Ishikawa (cell line): ENCODE measurements at regions not wholly inside any gene's neighbourhood (a gene's known extent, or its start where the extent isn't known, plus 50 kb on each side); places are given as distances from the start of the nearest gene placed in this dataset.

Experiments
- CEBPB ChIP-seq: IDR thresholded peaks from 2 replicates; pipeline ENCODE4 v1.6.1; 2012
- EGR1 ChIP-seq: IDR thresholded peaks from 2 replicates; pipeline ENCODE4 v1.6.1; 2012
- EP300 ChIP-seq: IDR thresholded peaks from 2 replicates; pipeline ENCODE4 v1.6.1; 2012; ENCODE audit warnings: borderline replicate concordance
- NFIC ChIP-seq: IDR thresholded peaks from 2 replicates; pipeline ENCODE4 v1.6.1; 2012
- REST ChIP-seq: IDR thresholded peaks from 2 replicates; pipeline ENCODE4 v1.6.1; 2012; ENCODE audit warnings: low read depth, mild to moderate bottlenecking
- TCF12 ChIP-seq: IDR thresholded peaks from 2 replicates; pipeline ENCODE4 v1.6.1; 2012; ENCODE audit warnings: low read depth

GRCh38 chr3:102887431-102887830 is 452.6 kb downstream of the ZPLD1 start:
- TF ChIP-seq EGR1 (no peak), NFIC (no peak), TCF12 (no peak), CEBPB (no peak), EP300 (no peak), REST (no peak)
